T-cell (primary cell): ENCODE measurements at regions not wholly inside any gene's neighbourhood (a gene's known extent, or its start where the extent isn't known, plus 50 kb on each side); places are given as distances from the start of the nearest gene placed in this dataset.
A peak's percentile ranks its signal among the peaks of the same experiment; 100 is the strongest.
"Not testable (repeated sequence)": the region's sequence is repeated elsewhere in the genome, so short reads cannot be mapped to it uniquely, and the experiment has no call there.

Experiments used
- ATAC-seq, 4 experiments: fragments of 200-7000 bp in 3 of 4; fragments of 150-1000 bp in 1 of 4; cut with Tn5 transposase; replicated peaks in 1 of 4; 1 replicate in 3 of 4; 2 replicates in 1 of 4; pipeline ENCODE4 v1.10.0; 2021; ENCODE audit warnings: moderate library complexity in 3 of 4, mild to moderate bottlenecking in 2 of 4, moderate number of reproducible peaks in 1 of 4
- CTCF ChIA-PET, 2 donors: fragments of 300-600 bp; sonication (Branson Sonifier 250); formaldehyde crosslinking; loops; one replicate each; lab custom pipeline; 2022; ENCODE audit warnings: antibody characterized with exemption in 2 of 2; lab: Charles Lee
- POLR2A ChIA-PET, 2 donors: fragments of 300-600 bp; sonication (Branson Sonifier 250); formaldehyde crosslinking; loops; one replicate each; lab custom pipeline; 2022; ENCODE audit warnings: antibody characterized with exemption in 2 of 2; lab: Charles Lee
- DNase-seq, 35 experiments: peaks; one replicate each; pipeline versions ENCODE4 v3.0.0 to v3.0.0-alpha.2; 2013 to 2023
- H3K27ac ChIP-seq: one replicate; pipeline ENCODE4 v1.5.1; 2013; ENCODE audit warnings: low read length
- H3K27me3 ChIP-seq, 2 experiments: replicated peaks in 1 of 2; 1 replicate in 1 of 2; 2 replicates in 1 of 2; pipeline versions ENCODE4 v1.6.1 to v1.7.0; 2013; ENCODE audit warnings: low read length in 1 of 2, mixed read lengths in 1 of 2; ENCODE audit not compliant: control insufficient read depth in 2 of 2, insufficient read depth in 2 of 2; ENCODE audit errors: extremely low read depth in 1 of 2
- H3K36me3 ChIP-seq, 2 donors: 1 replicate in 1 of 2; 2 replicates in 1 of 2; pipeline versions ENCODE4 v1.6.1 to v1.7.0; 2013; ENCODE audit warnings: low read length in 1 of 2; ENCODE audit not compliant: control insufficient read depth in 2 of 2, insufficient read depth in 1 of 2; ENCODE audit errors: extremely low read depth in 1 of 2
- H3K4me1 ChIP-seq, 2 experiments: 1 replicate in 1 of 2; 2 replicates in 1 of 2; pipeline versions ENCODE4 v1.6.1 to v1.7.0; 2013; ENCODE audit warnings: low read length in 2 of 2, mixed read lengths in 1 of 2; ENCODE audit not compliant: insufficient read depth in 2 of 2, control insufficient read depth in 1 of 2; ENCODE audit errors: extremely low read depth in 1 of 2
- H3K4me3 ChIP-seq, 2 donors: 1 replicate in 1 of 2; 2 replicates in 1 of 2; pipeline versions ENCODE4 v1.5.1 to v1.7.0; 2013; ENCODE audit warnings: mild to moderate bottlenecking in 2 of 2, low read length in 1 of 2, moderate library complexity in 1 of 2; ENCODE audit not compliant: control insufficient read depth in 1 of 2; ENCODE audit errors: extremely low read depth in 1 of 2
- H3K9me3 ChIP-seq: 2 replicates; pipeline ENCODE4 v1.7.0; 2013
- H3K27ac Mint-ChIP-seq, 2 donors: one replicate each; pipeline ENCODE4 v1.8.0; 2020 to 2021; ENCODE audit warnings: mild to moderate bottlenecking in 2 of 2, mixed read lengths in 2 of 2
- H3K27me3 Mint-ChIP-seq, 2 donors: one replicate each; pipeline ENCODE4 v1.8.0; 2021 to 2022; ENCODE audit warnings: mixed read lengths in 2 of 2
- H3K36me3 Mint-ChIP-seq: one replicate; pipeline ENCODE4 v1.8.0; 2021; ENCODE audit warnings: mixed read lengths
- H3K4me1 Mint-ChIP-seq, 3 donors: one replicate each; pipeline ENCODE4 v1.8.0; 2020 to 2022; ENCODE audit warnings: mixed read lengths in 3 of 3, mild to moderate bottlenecking in 1 of 3
- H3K4me3 Mint-ChIP-seq, 3 donors: one replicate each; pipeline ENCODE4 v1.8.0; 2020 to 2022; ENCODE audit warnings: mild to moderate bottlenecking in 3 of 3, mixed read lengths in 3 of 3, moderate library complexity in 3 of 3
- H3K9me3 Mint-ChIP-seq, 3 donors: one replicate each; pipeline ENCODE4 v1.8.0; 2020 to 2022; ENCODE audit warnings: mixed read lengths in 3 of 3
- WGBS: methylation state at CpG from one replicate; pipeline ENCODE4 v1.1.5; 2013; ENCODE audit warnings: missing lambda C conversion rate; ENCODE audit not compliant: insufficient coverage; 5-methylcytosine and 5-hydroxymethylcytosine counted together

GRCh38 chr11:121374286-121374985 is 77.7 kb upstream of the SORL1 start:
- H3K4me3 Mint-ChIP-seq = no peak overlapping the region
- H3K36me3 ChIP-seq = no peaks in the 10 kb centered on the region
- POLR2A ChIA-PET = no interaction called here
- no peaks in the 10 kb centered on the region for H3K27me3 Mint-ChIP-seq
- H3K9me3 ChIP-seq = no peaks in the 10 kb centered on the region
- DNase-seq = no peak
- ATAC-seq = no peak
- H3K4me3 ChIP-seq = no peak overlapping the region
- CTCF ChIA-PET = interaction anchor here (0.6 to 1.1 kb wide), 2 partner anchors 39 to 948 kb away, joined by 3 read pairs; no protein-coding TSS in a partner anchor
- WGBS = 57% methylated on average over 1 of the region's 2 CpGs
- peaks cover 64 to 79% (median 70%) of the 10 kb centered on the region in 3 donors for H3K4me1 Mint-ChIP-seq
- H3K27ac ChIP-seq = no peak overlapping the region
- peaks cover 0 to 2% (median 0%) of the 10 kb centered on the region in 3 donors for H3K9me3 Mint-ChIP-seq
- H3K27ac Mint-ChIP-seq = peak overlapping the region; percentile 44 to 81
- no peaks in the 10 kb centered on the region for H3K27me3 ChIP-seq
- H3K36me3 Mint-ChIP-seq = no peaks in the 10 kb centered on the region
- peaks cover 23 to 37% of the 10 kb centered on the region in 2 experiments for H3K4me1 ChIP-seq

GRCh38 chr11:121376130-121376529 is 76.0 kb upstream of the SORL1 start:
- Histone ChIP-seq H3K27me3 (no peaks in the 10 kb centered on the region), H3K36me3 (no peaks in the 10 kb centered on the region), H3K27ac (no peak overlapping the region), H3K9me3 (no peaks in the 10 kb centered on the region), H3K4me3 (no peak overlapping the region), H3K4me1 (peaks cover 29 to 40% of the 10 kb centered on the region in 2 experiments)
- peaks cover 78 to 87% (median 87%) of the 10 kb centered on the region in 3 donors for H3K4me1 Mint-ChIP-seq
- ChIA-PET CTCF (no interaction called here), POLR2A (interaction anchor here in 1 of 2 donors (1.1 kb wide), 1 partner anchor 29 kb away, joined by 4 read pairs; no protein-coding TSS in a partner anchor)
- no peaks in the 10 kb centered on the region for H3K9me3 Mint-ChIP-seq
- DNase-seq (peak in 1 of 35 experiments; percentile 1), ATAC-seq (no peak)
- H3K27ac Mint-ChIP-seq = peak overlapping the region; percentile 33 to 58
- no peaks in the 10 kb centered on the region for H3K27me3 Mint-ChIP-seq
- no peak overlapping the region for H3K4me3 Mint-ChIP-seq
- no peaks in the 10 kb centered on the region for H3K36me3 Mint-ChIP-seq
- 40% methylated on average over 1 of the region's 3 CpGs for WGBS

- WGBS = 100% methylated on average over 2 of the region's 2 CpGs
- POLR2A ChIA-PET = not testable (repeated sequence)
- peak overlapping the region; percentile 6 to 71 (median 34) for H3K4me3 Mint-ChIP-seq
Observed at GRCh38 chr11:121379145-121379810, 72.8 kb upstream of the SORL1 start.

GRCh38 chr11:121383716-121384115 is 68.4 kb upstream of the SORL1 start:
- 83% methylated on average over 4 of the region's 4 CpGs for WGBS
- Histone ChIP-seq H3K27me3 (no peaks in the 10 kb centered on the region), H3K27ac (no peak overlapping the region), H3K36me3 (no peaks in the 10 kb centered on the region), H3K4me3 (no peak overlapping the region), H3K4me1 (peaks cover 10 to 12% of the 10 kb centered on the region in 2 experiments), H3K9me3 (no peaks in the 10 kb centered on the region)
- ATAC-seq (no peak), DNase-seq (no peak)
- ChIA-PET CTCF (interaction anchor here (0.5 to 1.3 kb wide), 3 partner anchors 16 to 94 kb away, joined by 3 to 6 read pairs (median 3); no protein-coding TSS in a partner anchor), POLR2A (interaction anchor here in 1 of 2 donors (1.2 kb wide), 1 partner anchor 20 kb away, joined by 3 read pairs; no protein-coding TSS in a partner anchor)
- peak overlapping the region in 1 of 2 donors; percentile 30 for H3K27ac Mint-ChIP-seq
- no peaks in the 10 kb centered on the region for H3K36me3 Mint-ChIP-seq
- H3K4me3 Mint-ChIP-seq = no peak overlapping the region
- H3K27me3 Mint-ChIP-seq = no peaks in the 10 kb centered on the region
- H3K9me3 Mint-ChIP-seq = no peaks in the 10 kb centered on the region
- H3K4me1 Mint-ChIP-seq = peaks cover 26 to 36% (median 26%) of the 10 kb centered on the region in 3 donors

More at GRCh38 chr11:121379145-121379810, 72.8 kb upstream of the SORL1 start:
- peaks cover 58 to 69% (median 67%) of the 10 kb centered on the region in 3 donors for H3K4me1 Mint-ChIP-seq
- H3K9me3 ChIP-seq, H3K4me3 ChIP-seq, H3K36me3 ChIP-seq, H3K27me3 Mint-ChIP-seq, H3K27me3 ChIP-seq, H3K9me3 Mint-ChIP-seq, H3K36me3 Mint-ChIP-seq: not testable (repeated sequence)
- CTCF ChIA-PET = interaction anchor here in 1 of 2 donors (0.9 kb wide), 1 partner anchor 11 kb away, joined by 3 read pairs; no protein-coding TSS in a partner anchor
- ATAC-seq (peak in 3 of 4 experiments; percentile 75 to 79 (median 77)), DNase-seq (peak in 13 of 35 experiments; percentile 2 to 33 (median 12))
- peak overlapping the region; percentile 94 to 97 for H3K27ac Mint-ChIP-seq
- Histone ChIP-seq H3K4me1 (peaks cover 24 to 26% of the 10 kb centered on the region in 2 experiments), H3K27ac (peak overlapping the region; percentile 36)

- ATAC-seq (no peak), DNase-seq (no peak)
- CTCF ChIA-PET = interaction anchor here in 1 of 2 donors (0.6 kb wide), 1 partner anchor 42 kb away, joined by 3 read pairs; no protein-coding TSS in a partner anchor
- H3K36me3 ChIP-seq = no peaks in the 10 kb centered on the region
- POLR2A ChIA-PET = no interaction called here
- Mint-ChIP-seq H3K27me3 (no peaks in the 10 kb centered on the region), H3K36me3 (no peaks in the 10 kb centered on the region), H3K4me3 (no peak overlapping the region), H3K4me1 (peaks cover 6 to 16% (median 8%) of the 10 kb centered on the region in 3 donors), H3K27ac (no peak overlapping the region), H3K9me3 (no peaks in the 10 kb centered on the region)
- H3K4me3 ChIP-seq = no peak overlapping the region
- H3K27ac ChIP-seq = no peak overlapping the region
- H3K4me1 ChIP-seq = no peaks in the 10 kb centered on the region
- H3K27me3 ChIP-seq = peaks cover 0 to 3% of the 10 kb centered on the region in 2 experiments
- 56% methylated on average over 1 of the region's 1 CpG for WGBS
- H3K9me3 ChIP-seq = no peaks in the 10 kb centered on the region
Observed at GRCh38 chr11:121385688-121386087, 66.4 kb upstream of the SORL1 start.
